ENCODE measurements at regions not wholly inside any gene's neighbourhood (a gene's known extent, or its start where the extent isn't known, plus 50 kb on each side); places are given as distances from the start of the nearest gene placed in this dataset.
A peak's percentile ranks its signal among the peaks of the same experiment; 100 is the strongest.
"Not testable (repeated sequence)": the region's sequence is repeated elsewhere in the genome, so short reads cannot be mapped to it uniquely, and the experiment has no call there.

DNA sequence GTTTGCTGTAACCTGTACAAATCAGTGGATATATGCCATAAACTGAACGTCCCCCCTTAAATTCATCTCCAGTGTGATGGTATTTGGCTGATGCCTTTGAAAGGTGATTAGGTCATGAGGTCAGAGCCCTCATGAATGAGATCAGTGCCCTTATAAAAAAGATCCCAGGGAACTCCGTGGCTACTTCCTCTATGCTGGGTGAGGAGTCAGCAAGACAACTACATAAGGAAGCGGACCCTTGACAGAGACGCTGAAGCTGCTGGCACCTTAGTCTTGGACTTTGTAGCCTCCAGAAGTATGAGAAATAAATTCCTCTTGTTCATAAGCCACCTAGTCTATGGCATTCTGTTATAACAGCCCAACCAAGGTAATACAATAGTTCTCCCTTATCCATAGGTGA is 215.1 kb upstream of the ZNF608 start:
- DNase-seq (ENCODE audit: low spot score) (no peak), FAIRE-seq (no peak)

DNA sequence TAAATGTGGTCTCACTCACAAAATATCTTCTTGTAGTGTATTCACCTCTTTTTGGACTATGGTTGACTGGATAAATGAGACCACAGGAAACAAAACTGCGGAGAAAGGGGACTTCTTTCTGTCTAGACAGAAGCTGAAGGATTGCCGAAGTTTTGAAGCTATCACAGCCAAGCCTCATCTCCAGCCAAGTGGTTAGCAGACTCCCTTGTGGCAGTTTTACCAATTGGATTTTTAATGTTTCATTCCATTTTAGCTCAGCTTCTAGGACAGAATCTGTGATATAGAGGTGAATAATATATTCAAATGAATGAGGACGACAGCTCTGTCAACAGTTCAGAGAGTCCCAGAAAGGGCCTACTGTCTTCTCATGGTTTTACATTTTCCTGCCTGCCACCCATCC is 215.7 kb upstream of the ZNF608 start:
- DNase-seq (ENCODE audit: low spot score) (no peak), FAIRE-seq (no peak)

DNA sequence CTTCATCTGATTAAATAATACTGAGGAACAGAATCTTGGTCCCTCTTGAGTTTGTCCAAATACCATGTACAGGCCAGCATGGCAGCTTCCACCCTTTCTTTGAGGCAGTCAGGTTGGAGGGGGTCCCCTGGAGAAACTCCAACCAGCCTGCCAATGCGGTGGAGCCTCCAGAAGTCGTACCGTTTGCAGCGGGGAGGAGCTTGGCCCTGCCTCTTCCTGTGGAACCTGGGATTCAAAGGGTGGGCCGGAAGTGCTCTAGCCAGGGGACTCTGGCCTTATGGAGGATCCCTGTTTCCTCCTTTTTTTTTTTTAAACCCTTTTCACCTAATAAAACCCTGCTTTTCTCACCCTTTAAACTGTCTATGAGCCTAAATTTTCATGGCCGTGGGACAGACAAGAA is 216.3 kb upstream of the ZNF608 start:
- no peak for FAIRE-seq

DNA sequence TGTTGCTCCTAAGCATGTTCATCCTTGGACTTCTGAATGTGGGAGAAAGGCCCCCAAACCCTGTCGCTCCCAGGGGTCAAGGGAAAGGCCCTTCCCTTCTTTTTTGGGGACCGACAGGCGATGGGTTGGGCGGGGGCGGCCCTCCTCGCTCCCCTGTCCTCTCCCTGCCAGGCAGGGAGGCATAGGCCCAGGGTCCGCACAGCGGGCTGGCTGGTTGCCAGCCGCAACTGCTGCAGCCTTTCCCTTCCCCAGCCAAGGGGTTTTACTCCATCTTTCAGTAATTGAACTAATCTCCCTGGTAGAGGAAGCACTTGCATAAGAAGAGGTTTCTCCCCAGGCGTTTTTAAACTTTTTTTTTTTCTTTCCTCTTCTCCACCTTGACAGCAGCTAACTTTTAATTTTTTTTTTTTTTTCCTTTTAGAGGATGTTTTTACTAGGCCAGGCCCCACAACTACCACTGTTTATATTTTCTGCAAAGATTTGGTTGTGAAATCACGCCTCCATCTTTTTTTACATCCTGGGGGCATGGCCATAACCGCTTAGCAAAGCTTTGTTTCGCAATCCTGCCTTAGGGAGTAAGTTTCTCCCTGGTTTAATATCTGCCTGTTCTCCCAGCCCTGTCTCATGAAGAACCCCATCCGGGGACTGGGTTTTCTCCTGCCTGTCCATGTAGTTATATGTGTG is 216.9 kb upstream of the ZNF608 start:
- no peak for FAIRE-seq
- DNase-seq (ENCODE audit: low spot score) = no peak

More for the DNA sequence above, 216.3 kb upstream of the ZNF608 start:
- no peak for DNase-seq (ENCODE audit: low spot score)

DNA sequence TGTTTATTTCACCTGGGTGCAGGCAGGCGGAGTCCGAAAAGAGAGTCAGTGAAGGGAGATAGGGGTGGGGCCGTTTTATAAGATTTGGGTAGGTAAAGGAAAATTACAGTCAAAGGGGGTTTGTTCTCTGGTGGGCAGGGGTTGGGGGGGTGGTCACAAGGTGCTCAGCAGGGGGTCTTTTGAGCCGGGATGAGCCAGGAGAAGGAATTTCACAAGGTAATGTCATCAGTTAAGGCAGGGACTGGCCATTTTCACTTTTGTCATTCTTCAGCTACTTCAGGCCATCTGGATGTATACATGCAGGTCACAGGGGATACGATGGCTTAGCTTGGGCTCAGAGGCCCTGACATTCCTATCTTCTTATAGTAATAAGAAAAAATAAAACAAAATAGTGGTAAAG is 220.3 kb upstream of the ZNF608 start:
- DNase-seq (ENCODE audit: low spot score); FAIRE-seq: not testable (repeated sequence)

DNA sequence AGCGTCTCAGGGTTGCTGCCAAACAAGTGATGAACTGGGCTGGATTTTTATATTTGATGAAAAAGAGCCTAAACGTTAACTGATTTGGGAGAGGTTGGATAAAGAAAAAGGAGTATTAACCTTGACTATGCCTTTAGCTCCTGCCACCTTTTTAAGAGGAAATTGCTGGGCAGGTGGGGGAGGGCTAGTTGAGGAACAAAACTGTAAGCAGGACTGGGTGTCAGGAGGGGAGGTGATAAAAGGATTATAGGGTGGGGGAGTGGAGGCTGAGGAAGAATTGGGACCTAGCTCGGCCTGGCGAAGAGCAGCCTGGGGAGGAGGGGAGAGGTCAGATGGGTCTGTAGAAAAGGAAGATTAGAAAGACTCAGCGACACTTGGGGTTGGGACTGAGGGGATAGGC is 223.9 kb upstream of the ZNF608 start:
- not testable (repeated sequence) for DNase-seq (ENCODE audit: low spot score); FAIRE-seq

DNA sequence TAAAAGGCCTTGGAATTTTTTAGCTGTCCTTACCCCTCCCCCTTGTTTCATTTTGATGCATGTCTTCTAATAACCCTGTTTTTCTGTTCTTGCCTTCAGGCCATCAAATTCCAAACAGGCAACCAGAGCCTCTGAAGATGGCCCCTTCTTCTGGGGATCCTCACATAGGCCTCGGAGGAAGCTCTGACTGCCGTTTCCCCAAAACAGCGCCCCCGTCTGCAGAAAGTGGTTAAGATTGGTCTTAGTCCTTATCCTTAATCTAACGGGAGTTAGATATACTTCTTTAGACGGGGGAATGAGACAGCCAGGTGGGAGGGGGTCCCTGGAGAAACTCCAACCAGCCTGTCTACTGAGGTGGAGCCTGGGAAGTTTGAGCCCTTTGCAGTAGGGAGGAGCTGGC is 226.3 kb upstream of the ZNF608 start:
- FAIRE-seq (no peak), DNase-seq (ENCODE audit: low spot score) (no peak)

DNA sequence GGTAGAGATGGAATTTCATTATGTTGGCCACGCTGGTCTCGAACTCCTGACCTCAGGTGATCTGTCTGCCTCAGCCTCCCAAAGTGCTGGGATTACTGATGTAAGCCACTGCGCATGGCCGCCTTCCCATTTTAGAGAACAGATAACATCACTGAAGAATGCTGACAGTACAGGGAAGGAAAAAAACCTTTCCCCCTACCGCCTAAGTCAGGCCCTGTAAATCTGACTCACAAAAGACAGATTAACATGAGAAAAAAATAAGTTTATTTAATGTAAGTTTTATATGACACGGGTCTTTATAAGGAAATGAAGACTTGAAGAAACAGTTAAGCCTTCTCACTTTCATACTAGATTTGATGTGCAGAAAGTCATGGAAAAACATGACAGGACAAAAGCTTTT is 227.2 kb upstream of the ZNF608 start:
- DNase-seq (ENCODE audit: low spot score) (no peak), FAIRE-seq (no peak)

DNA sequence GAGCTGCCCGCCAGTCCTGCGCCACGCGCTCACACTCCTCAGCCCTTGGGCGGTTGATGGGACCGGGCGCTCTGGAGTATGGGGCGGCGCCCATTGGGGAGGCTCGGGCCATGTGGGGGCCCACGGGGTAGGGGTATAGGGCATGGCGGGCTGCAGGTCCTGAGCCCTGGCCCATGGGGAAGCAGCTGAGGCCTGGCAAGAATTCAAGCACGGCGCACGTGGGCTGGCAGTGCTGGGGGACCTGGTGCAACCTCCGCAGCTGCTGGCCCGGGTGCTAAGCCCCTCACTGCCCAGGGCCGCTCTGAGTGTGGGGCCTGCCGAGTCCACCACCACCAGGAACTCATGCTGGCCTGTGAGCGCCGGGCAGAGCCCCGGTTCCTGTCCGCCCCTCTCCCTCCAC is 229.6 kb upstream of the ZNF608 start:
- DNase-seq (ENCODE audit: low spot score) = no peak
- FAIRE-seq = no peak

DNA sequence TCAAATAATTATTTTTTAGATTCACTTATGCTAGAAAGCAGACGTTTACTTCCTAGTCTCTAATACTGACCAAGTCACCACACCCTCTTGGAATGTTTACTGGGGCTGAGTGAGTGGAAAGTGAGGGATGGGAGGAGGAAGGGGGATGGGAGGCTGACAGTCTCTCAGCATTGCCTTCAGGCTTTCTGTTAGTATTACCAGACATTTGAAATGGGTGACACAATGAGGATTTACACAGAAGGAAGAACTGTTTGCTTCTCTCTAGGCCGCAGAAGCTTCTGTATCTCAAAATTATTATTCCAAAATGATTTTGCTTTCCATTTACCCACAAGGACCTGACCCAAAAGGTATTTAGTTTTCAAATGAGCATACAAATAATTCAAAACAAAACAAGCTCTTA is 232.8 kb upstream of the ZNF608 start:
- FAIRE-seq = no peak

DNA sequence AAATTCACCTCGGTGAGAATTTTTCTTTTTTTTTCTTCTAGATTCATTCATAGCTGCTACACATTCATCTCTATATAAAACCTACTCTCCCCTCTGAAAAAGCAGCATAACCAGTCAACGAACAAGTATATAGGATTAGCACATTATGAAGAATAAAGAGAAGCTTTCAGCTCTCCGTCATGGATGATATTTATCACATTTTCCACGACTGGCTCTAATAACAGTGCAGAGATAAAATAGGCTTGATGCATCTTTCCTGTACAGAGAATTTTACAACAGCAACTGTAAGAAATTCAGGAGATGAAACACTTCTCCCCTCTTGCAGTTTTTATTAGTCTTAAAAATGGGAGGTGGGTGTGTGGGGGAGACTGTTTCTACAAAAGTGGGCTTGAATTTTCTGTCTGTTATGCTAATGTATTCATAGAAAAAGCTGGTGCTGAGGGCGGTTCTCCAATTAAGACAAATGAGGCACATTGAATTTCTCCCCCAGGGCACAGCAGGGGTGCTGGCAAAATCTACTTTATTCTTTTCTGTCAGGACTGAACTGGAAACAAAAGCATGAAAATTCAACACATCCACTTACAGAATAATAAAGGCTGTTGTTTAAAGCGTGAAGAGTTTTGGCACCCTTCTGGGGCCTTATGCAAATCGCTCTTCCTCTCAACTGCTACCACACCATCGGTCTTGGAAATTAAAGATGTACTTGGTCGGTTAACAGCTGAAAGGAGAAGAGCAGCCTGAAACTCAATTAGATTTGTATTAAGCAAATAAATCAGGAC is 233.9 kb upstream of the ZNF608 start:
- DNase-seq (ENCODE audit: low spot score) (no peak), FAIRE-seq (no peak)

More for the DNA sequence above, 232.8 kb upstream of the ZNF608 start:
- DNase-seq (ENCODE audit: low spot score) = no peak

DNA sequence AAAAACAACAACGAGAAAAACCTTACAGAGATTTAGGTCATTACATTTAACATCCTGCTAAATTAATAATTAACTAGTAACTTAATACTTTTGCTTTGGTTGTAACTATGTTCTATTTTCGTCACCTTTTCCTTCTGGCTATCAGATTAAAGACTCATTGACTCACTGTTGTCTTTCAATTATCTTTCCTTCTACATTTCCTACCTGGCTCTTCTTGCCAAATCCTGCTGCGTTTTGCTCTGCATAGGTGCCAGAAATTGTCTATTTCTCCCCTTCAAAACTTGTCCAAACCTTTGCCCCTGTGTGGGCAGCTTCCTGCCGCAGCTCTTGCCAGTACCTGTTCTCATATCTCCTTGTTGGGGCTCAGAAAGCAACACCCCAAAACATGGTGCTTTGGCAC is 235.5 kb upstream of the ZNF608 start:
- DNase-seq (ENCODE audit: low spot score) = peak; percentile 74
- FAIRE-seq = peak; percentile 62

DNA sequence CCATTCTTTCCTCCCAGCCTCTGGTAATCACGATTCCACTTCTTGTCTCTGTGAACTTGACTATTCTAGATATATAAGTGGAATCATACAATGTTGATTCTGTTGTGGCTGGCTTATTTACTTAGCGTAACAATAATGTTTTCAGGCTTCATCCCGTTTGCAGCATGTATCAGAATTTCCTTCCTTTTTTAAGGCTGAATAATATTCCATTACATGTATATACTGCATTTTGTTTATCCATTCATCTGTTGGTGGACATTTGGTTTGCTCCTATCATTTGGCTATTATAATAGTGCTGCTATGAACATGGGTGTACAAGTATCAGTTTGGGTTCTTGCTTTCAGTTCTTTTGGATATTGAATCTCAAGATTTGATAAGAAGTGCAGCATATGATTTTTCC is 239.7 kb upstream of the ZNF608 start:
- FAIRE-seq = no peak
- DNase-seq (ENCODE audit: low spot score) = no peak

DNA sequence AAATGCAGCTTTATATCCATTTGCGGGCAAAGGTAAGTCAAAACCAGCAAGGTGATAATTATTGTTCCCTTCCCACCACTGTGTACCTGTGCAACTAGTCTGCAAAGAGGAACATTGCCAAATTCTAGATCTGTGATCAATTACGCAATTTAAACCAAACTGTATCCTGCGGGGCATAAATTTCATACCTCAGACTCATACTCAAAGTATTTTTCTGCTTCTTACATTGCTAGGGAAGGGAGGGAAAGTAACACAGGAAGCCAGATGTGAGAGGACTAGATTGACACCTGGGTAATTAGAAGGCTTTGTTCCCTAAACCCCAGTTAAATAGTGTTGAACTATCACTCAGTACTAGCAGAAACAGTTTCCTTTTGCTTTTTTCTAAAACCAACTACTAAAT is 240.2 kb upstream of the ZNF608 start:
- no peak for DNase-seq (ENCODE audit: low spot score)
- no peak for FAIRE-seq

DNA sequence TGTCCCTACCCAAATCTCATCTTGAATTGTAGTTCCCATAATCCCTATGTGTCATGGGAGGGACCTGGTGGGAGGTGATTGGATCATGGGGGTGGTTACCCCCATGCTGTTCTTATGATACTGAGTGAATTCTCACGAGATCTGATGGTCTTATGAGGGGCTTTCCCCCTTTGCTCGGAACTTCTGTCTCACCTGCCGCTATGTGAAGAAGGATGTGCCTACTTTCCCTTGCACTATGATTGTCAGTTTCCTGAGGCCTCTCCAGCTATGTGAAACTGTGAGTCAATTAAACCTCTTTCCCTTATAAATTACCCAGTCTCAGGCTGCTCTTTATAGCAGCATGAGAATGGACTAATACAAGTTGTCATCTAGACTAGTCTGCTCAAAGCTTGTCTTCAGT is 241.3 kb upstream of the ZNF608 start:
- not testable (repeated sequence) for DNase-seq (ENCODE audit: low spot score); FAIRE-seq

DNA sequence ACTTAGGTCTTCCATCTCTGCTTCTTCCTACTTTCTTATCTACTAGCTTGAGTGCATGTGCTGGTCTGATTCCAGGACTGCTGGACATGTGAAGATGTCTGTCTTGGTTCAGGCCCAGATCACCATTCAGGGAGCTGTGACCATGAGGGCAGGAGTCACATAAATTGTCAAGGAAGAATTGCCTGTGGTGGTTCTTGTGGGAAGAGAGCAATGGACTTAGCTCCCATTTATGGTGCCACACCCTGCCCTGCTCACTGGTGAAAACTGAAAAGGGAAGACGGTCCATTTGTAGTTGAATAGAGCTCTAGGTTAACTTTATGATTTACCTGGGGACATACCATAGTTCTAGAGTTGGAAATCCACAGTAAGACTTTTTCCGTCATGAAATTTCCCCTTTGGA is 244.3 kb upstream of the ZNF608 start:
- no peak for FAIRE-seq
- DNase-seq (ENCODE audit: low spot score) = no peak

DNA sequence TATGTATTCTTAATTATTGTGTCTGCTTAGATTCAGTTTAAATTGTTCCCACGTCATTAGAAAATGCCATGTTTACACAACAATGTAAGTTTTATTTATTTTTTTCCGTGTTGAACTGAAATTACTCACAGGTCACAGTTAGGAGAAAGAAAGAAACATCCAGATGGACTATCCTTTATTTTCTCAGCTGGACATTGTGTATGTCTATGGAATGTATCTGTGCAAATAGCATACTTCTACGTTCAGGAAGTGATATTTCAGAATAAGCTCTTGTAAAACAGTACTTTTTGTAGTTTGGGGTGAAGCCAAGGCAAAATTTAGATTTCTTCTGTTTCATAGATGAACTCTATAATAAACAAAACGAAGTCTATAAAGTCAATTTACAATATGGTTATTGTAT is 249.0 kb upstream of the ZNF608 start:
- DNase-seq (ENCODE audit: low spot score) (no peak), FAIRE-seq (no peak)

DNA sequence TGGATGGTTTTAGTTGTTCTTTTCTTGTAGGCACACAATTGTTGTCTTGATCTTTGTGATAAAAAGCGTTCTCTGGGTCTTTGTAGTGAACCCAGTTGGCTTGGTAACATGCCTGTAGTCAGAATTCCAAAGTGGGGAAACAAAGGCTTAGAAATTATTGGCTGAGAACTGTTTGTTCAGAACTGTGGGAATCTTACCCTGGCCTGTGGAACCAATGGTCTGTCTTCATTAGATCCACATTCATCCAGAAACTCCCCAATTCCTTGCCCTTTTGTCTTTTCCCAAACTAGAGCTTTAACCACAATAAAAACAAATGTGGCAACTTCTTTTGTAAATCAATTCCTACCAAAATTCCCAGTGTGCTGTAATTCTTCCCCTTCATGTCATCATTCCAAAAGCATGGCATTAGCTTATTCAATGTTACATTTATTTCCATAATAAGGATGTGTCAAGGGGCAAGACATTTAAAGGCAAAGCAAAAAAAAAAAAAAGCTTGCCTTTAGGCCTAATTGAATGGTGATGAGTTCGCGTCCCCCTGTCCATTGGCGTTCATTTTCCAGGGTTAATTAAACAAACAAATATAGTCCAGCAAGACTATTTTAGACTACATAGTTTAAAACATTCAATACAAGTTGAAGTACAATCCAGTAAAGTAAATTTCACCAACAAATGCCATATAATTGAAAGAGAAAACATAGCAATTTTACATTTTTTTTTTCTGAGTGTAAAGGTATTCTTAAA is 249.8 kb upstream of the ZNF608 start:
- DNase-seq (ENCODE audit: low spot score) = peak; percentile 17
- no peak for FAIRE-seq

DNA sequence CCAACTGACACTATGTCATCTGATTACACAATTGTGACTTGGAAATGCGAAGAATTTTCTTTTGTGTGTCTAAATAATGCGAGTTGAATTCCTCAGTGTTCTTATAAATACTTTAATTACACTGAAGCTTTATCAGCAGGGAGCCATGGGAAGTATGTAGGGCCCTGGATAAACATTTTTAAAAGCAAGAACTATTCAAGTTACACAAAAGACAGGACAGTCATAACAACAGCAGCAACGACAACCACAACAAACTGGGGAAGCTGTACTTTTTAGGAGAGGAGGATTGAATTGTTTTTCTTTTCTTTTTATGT is 250.3 kb upstream of the ZNF608 start:
- no peak for FAIRE-seq
- peak; percentile 49 for DNase-seq (ENCODE audit: low spot score)

DNA sequence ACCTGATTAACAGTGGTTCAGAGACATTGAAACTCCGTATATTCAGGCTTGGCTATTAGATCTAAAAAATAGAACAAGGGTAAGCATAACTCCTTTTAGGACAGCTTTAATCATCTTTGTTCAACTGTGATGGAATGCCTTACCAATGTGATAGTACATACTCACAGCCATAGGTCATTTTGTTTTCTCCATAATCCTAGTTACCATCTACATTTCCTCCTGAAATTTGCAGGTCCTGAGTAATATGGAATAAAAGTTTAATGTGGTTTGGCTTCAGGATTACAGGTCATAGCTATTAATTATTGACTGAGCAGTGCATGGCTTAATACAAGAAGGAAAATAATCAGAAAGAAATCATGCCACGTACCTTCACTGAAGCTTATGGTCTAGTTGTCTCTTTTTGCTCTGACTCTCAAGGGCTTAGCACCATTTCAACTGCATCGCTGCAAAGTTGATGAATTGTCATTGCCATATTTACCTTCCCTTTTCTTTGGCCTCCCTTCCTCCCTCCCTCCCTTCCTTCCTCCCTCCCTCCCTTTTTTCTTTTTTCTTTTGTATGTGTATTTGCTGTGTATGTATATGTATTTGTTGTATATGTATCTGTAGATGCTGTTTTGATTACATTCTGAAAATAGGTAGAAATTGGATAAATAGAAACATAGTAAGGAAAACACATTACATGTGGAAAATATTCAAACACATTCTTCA is 250.9 kb upstream of the ZNF608 start:
- DNase-seq (ENCODE audit: low spot score) (peak; percentile 96), FAIRE-seq (peak; percentile 97)

DNA sequence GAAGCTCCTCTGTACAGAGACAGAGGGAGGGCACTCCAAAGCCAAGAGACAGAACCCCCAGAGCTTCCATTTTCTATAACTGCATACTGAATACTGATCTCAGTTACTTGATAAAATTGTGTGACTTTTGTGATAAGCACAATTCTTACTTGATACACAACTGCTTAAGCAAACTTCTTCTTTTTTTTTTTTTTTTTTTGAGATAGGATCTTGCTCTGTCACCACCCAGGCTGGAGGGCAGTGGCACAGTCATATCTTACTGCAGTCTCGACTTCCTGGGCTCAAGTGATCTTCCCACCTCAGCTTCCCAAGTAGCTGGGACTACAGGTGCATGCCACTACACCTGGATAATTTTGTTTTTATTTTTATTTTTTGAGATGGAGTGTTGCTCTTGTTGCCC is 252.1 kb upstream of the ZNF608 start:
- no peak for FAIRE-seq
- DNase-seq (ENCODE audit: low spot score) = no peak

Measured in RCC 7860 (cell line).